ENCODE measurements at regions not wholly inside any gene's neighbourhood (a gene's known extent, or its start where the extent isn't known, plus 50 kb on each side); places are given as distances from the start of the nearest gene placed in this dataset.

- no peak overlapping the region for H3K9ac ChIP-seq (ENCODE audit: low read length)
- no peaks in the 10 kb centered on the region for H3K4me1 ChIP-seq (ENCODE audit: control insufficient read depth, low read depth, low read length)
- H4K5ac ChIP-seq (ENCODE audit: low read length): no peak overlapping the region
- H2BK15ac ChIP-seq (replicated peaks; ENCODE audit: low read depth): no peak overlapping the region
- no peak overlapping the region for H3K23ac ChIP-seq (ENCODE audit: low read length)
- no peak overlapping the region for H2BK5ac ChIP-seq (ENCODE audit: low read length)
- H3K4me2 ChIP-seq (ENCODE audit: low read length): no peak overlapping the region
- H3K79me1 ChIP-seq (ENCODE audit: low read length): no peaks in the 10 kb centered on the region
- H3K36me3 ChIP-seq (ENCODE audit: control insufficient read depth, insufficient read depth, low read length): no peaks in the 10 kb centered on the region
- no peak overlapping the region for H3K27ac ChIP-seq (ENCODE audit: low read depth, low read length)
- H2AK5ac ChIP-seq (ENCODE audit: low read length): no peak overlapping the region
- H3K27me3 ChIP-seq (ENCODE audit: insufficient read depth, low read length, poor library complexity): no peaks in the 10 kb centered on the region
- no peak overlapping the region for H3K4ac ChIP-seq (ENCODE audit: low read depth, low read length)
- no peak overlapping the region for H3K18ac ChIP-seq (ENCODE audit: low read length)
- no peak overlapping the region for H3K4me3 ChIP-seq (ENCODE audit: low read length)
- WGBS (ENCODE audit: extremely low coverage, insufficient coverage, low lambda C conversion rate): no CpG with 5 or more reads among the region's 1 CpG
- H3K79me2 ChIP-seq (ENCODE audit: control insufficient read depth, insufficient read depth, low read length): no peaks in the 10 kb centered on the region
- H2BK120ac ChIP-seq (ENCODE audit: low read depth, low read length): no peak overlapping the region
- no peak for DNase-seq
- no peak overlapping the region for H4K8ac ChIP-seq (ENCODE audit: low read depth, low read length)
- no peak overlapping the region for H3K56ac ChIP-seq (ENCODE audit: low read length)
Measured at GRCh38 chr4:81356621-81357020, 115.1 kb downstream of the RASGEF1B start.

- no peak overlapping the region for H3K23ac ChIP-seq (ENCODE audit: low read length)
- no peak overlapping the region for H2AK5ac ChIP-seq (ENCODE audit: low read length)
- H3K27me3 ChIP-seq (ENCODE audit: insufficient read depth, low read length, poor library complexity): no peaks in the 10 kb centered on the region
- no CpG with 5 or more reads among the region's 2 CpGs for WGBS (ENCODE audit: extremely low coverage, insufficient coverage, low lambda C conversion rate)
- H3K56ac ChIP-seq (ENCODE audit: low read length): no peak overlapping the region
- no peak overlapping the region for H3K9ac ChIP-seq (ENCODE audit: low read length)
- no peak overlapping the region for H2BK15ac ChIP-seq (replicated peaks; ENCODE audit: low read depth)
- no peak overlapping the region for H3K4me2 ChIP-seq (ENCODE audit: low read length)
- no peak overlapping the region for H4K5ac ChIP-seq (ENCODE audit: low read length)
- no peak overlapping the region for H2BK5ac ChIP-seq (ENCODE audit: low read length)
- H3K18ac ChIP-seq (ENCODE audit: low read length): no peak overlapping the region
- DNase-seq: no peak
- H3K4me1 ChIP-seq (ENCODE audit: control insufficient read depth, low read depth, low read length): no peaks in the 10 kb centered on the region
- H3K36me3 ChIP-seq (ENCODE audit: control insufficient read depth, insufficient read depth, low read length): no peaks in the 10 kb centered on the region
- H2BK120ac ChIP-seq (ENCODE audit: low read depth, low read length): no peak overlapping the region
- no peak overlapping the region for H4K8ac ChIP-seq (ENCODE audit: low read depth, low read length)
- H3K79me2 ChIP-seq (ENCODE audit: control insufficient read depth, insufficient read depth, low read length): no peaks in the 10 kb centered on the region
- H3K27ac ChIP-seq (ENCODE audit: low read depth, low read length): no peak overlapping the region
- no peaks in the 10 kb centered on the region for H3K79me1 ChIP-seq (ENCODE audit: low read length)
- no peak overlapping the region for H3K4ac ChIP-seq (ENCODE audit: low read depth, low read length)
- H3K4me3 ChIP-seq (ENCODE audit: low read length): no peak overlapping the region
Measured at GRCh38 chr4:81355136-81355535, 116.6 kb downstream of the RASGEF1B start.

- no CpG with 5 or more reads among the region's 1 CpG for WGBS (ENCODE audit: extremely low coverage, insufficient coverage, low lambda C conversion rate)
- Histone ChIP-seq H2AK5ac (ENCODE audit: low read length) (no peak overlapping the region), H3K4me2 (ENCODE audit: low read length) (no peak overlapping the region), H2BK120ac (ENCODE audit: low read depth, low read length) (no peak overlapping the region), H4K8ac (ENCODE audit: low read depth, low read length) (no peak overlapping the region), H3K4me1 (ENCODE audit: control insufficient read depth, low read depth, low read length) (no peaks in the 10 kb centered on the region), H3K56ac (ENCODE audit: low read length) (no peak overlapping the region), H3K79me2 (ENCODE audit: control insufficient read depth, insufficient read depth, low read length) (no peaks in the 10 kb centered on the region), H3K4ac (ENCODE audit: low read depth, low read length) (no peak overlapping the region), H3K23ac (ENCODE audit: low read length) (no peak overlapping the region), H2BK15ac (replicated peaks; ENCODE audit: low read depth) (no peak overlapping the region), H3K9ac (ENCODE audit: low read length) (no peak overlapping the region), H3K27me3 (ENCODE audit: insufficient read depth, low read length, poor library complexity) (no peaks in the 10 kb centered on the region), H3K4me3 (ENCODE audit: low read length) (no peak overlapping the region), H2BK5ac (ENCODE audit: low read length) (no peak overlapping the region), H3K79me1 (ENCODE audit: low read length) (no peaks in the 10 kb centered on the region), H3K18ac (ENCODE audit: low read length) (no peak overlapping the region), H3K36me3 (ENCODE audit: control insufficient read depth, insufficient read depth, low read length) (no peaks in the 10 kb centered on the region), H4K5ac (ENCODE audit: low read length) (no peak overlapping the region), H3K27ac (ENCODE audit: low read depth, low read length) (no peak overlapping the region)
- DNase-seq: no peak
Measured at GRCh38 chr4:81353861-81354260, 117.8 kb downstream of the RASGEF1B start.

GRCh38 chr4:81352446-81352835 is 119.3 kb downstream of the RASGEF1B start:
- H3K23ac ChIP-seq (ENCODE audit: low read length): no peak overlapping the region
- no peak overlapping the region for H2AK5ac ChIP-seq (ENCODE audit: low read length)
- no CpG with 5 or more reads among the region's 2 CpGs for WGBS (ENCODE audit: extremely low coverage, insufficient coverage, low lambda C conversion rate)
- H3K56ac ChIP-seq (ENCODE audit: low read length): no peak overlapping the region
- H3K4me2 ChIP-seq (ENCODE audit: low read length): no peak overlapping the region
- no peaks in the 10 kb centered on the region for H3K79me1 ChIP-seq (ENCODE audit: low read length)
- no peak overlapping the region for H3K9ac ChIP-seq (ENCODE audit: low read length)
- H3K27me3 ChIP-seq (ENCODE audit: insufficient read depth, low read length, poor library complexity): no peaks in the 10 kb centered on the region
- no peaks in the 10 kb centered on the region for H3K36me3 ChIP-seq (ENCODE audit: control insufficient read depth, insufficient read depth, low read length)
- H3K4ac ChIP-seq (ENCODE audit: low read depth, low read length): no peak overlapping the region
- H2BK15ac ChIP-seq (replicated peaks; ENCODE audit: low read depth): no peak overlapping the region
- no peaks in the 10 kb centered on the region for H3K79me2 ChIP-seq (ENCODE audit: control insufficient read depth, insufficient read depth, low read length)
- H4K8ac ChIP-seq (ENCODE audit: low read depth, low read length): no peak overlapping the region
- H3K4me1 ChIP-seq (ENCODE audit: control insufficient read depth, low read depth, low read length): no peaks in the 10 kb centered on the region
- H3K18ac ChIP-seq (ENCODE audit: low read length): no peak overlapping the region
- no peak for DNase-seq
- H2BK5ac ChIP-seq (ENCODE audit: low read length): no peak overlapping the region
- H3K27ac ChIP-seq (ENCODE audit: low read depth, low read length): no peak overlapping the region
- H2BK120ac ChIP-seq (ENCODE audit: low read depth, low read length): no peak overlapping the region
- no peak overlapping the region for H3K4me3 ChIP-seq (ENCODE audit: low read length)
- no peak overlapping the region for H4K5ac ChIP-seq (ENCODE audit: low read length)

- H3K27ac ChIP-seq (ENCODE audit: low read depth, low read length): no peak overlapping the region
- no peak overlapping the region for H3K23ac ChIP-seq (ENCODE audit: low read length)
- no peak overlapping the region for H3K56ac ChIP-seq (ENCODE audit: low read length)
- no peak overlapping the region for H3K4me2 ChIP-seq (ENCODE audit: low read length)
- no peak overlapping the region for H2AK5ac ChIP-seq (ENCODE audit: low read length)
- no peak overlapping the region for H3K4ac ChIP-seq (ENCODE audit: low read depth, low read length)
- H3K79me2 ChIP-seq (ENCODE audit: control insufficient read depth, insufficient read depth, low read length): no peaks in the 10 kb centered on the region
- H3K9ac ChIP-seq (ENCODE audit: low read length): no peak overlapping the region
- H2BK15ac ChIP-seq (replicated peaks; ENCODE audit: low read depth): no peak overlapping the region
- H4K8ac ChIP-seq (ENCODE audit: low read depth, low read length): peak overlapping the region; percentile 5
- H2BK120ac ChIP-seq (ENCODE audit: low read depth, low read length): no peak overlapping the region
- H2BK5ac ChIP-seq (ENCODE audit: low read length): no peak overlapping the region
- no peaks in the 10 kb centered on the region for H3K27me3 ChIP-seq (ENCODE audit: insufficient read depth, low read length, poor library complexity)
- no peak overlapping the region for H4K5ac ChIP-seq (ENCODE audit: low read length)
- no peak overlapping the region for H3K18ac ChIP-seq (ENCODE audit: low read length)
- peak; percentile 82 for DNase-seq
- no peaks in the 10 kb centered on the region for H3K79me1 ChIP-seq (ENCODE audit: low read length)
- WGBS (ENCODE audit: extremely low coverage, insufficient coverage, low lambda C conversion rate): no CpG with 5 or more reads among the region's 11 CpGs
- no peak overlapping the region for H3K4me3 ChIP-seq (ENCODE audit: low read length)
- H3K36me3 ChIP-seq (ENCODE audit: control insufficient read depth, insufficient read depth, low read length): no peaks in the 10 kb centered on the region
- no peaks in the 10 kb centered on the region for H3K4me1 ChIP-seq (ENCODE audit: control insufficient read depth, low read depth, low read length)
Measured at GRCh38 chr4:81351654-81352445, 119.9 kb downstream of the RASGEF1B start.

- Histone ChIP-seq H3K27me3 (ENCODE audit: insufficient read depth, low read length, poor library complexity) (no peaks in the 10 kb centered on the region), H4K5ac (ENCODE audit: low read length) (no peak overlapping the region), H3K4me3 (ENCODE audit: low read length) (no peak overlapping the region), H3K27ac (ENCODE audit: low read depth, low read length) (no peak overlapping the region), H3K4me1 (ENCODE audit: control insufficient read depth, low read depth, low read length) (no peaks in the 10 kb centered on the region), H3K79me1 (ENCODE audit: low read length) (no peaks in the 10 kb centered on the region), H3K4ac (ENCODE audit: low read depth, low read length) (no peak overlapping the region), H3K9ac (ENCODE audit: low read length) (no peak overlapping the region), H2AK5ac (ENCODE audit: low read length) (no peak overlapping the region), H3K18ac (ENCODE audit: low read length) (no peak overlapping the region), H4K8ac (ENCODE audit: low read depth, low read length) (no peak overlapping the region), H2BK15ac (replicated peaks; ENCODE audit: low read depth) (no peak overlapping the region), H3K23ac (ENCODE audit: low read length) (no peak overlapping the region), H3K56ac (ENCODE audit: low read length) (no peak overlapping the region), H3K4me2 (ENCODE audit: low read length) (no peak overlapping the region), H3K79me2 (ENCODE audit: control insufficient read depth, insufficient read depth, low read length) (no peaks in the 10 kb centered on the region), H2BK120ac (ENCODE audit: low read depth, low read length) (no peak overlapping the region), H3K36me3 (ENCODE audit: control insufficient read depth, insufficient read depth, low read length) (no peaks in the 10 kb centered on the region), H2BK5ac (ENCODE audit: low read length) (no peak overlapping the region)
- no peak for DNase-seq
- no CpG with 5 or more reads among the region's 3 CpGs for WGBS (ENCODE audit: extremely low coverage, insufficient coverage, low lambda C conversion rate)
Measured at GRCh38 chr4:81350040-81350439, 121.7 kb downstream of the RASGEF1B start.

Measured in mesendoderm (in vitro differentiated cells).